Loucy (cell line): ENCODE measurements at regions not wholly inside any gene's neighbourhood (a gene's known extent, or its start where the extent isn't known, plus 50 kb on each side); places are given as distances from the start of the nearest gene placed in this dataset.

ENCODE experiments used
- H2AFZ ChIP-seq: fragments of 200-600 bp; sonication (generic); 2 replicates; pipeline ENCODE4 v1.6.0; 2016; ENCODE audit warnings: antibody characterized with exemption, mild to moderate bottlenecking, low read length, moderate library complexity
- H3F3A ChIP-seq: fragments of 200-600 bp; 2 replicates; pipeline ENCODE4 v1.6.0; 2016; ENCODE audit warnings: antibody characterized with exemption, low read depth, mild to moderate bottlenecking
- H3K27me3 ChIP-seq: fragments of 200-600 bp; sonication (generic); 2 replicates; pipeline ENCODE4 v1.6.1; 2014; ENCODE audit warnings: low read length, mild to moderate bottlenecking; ENCODE audit not compliant: insufficient read depth, poor library complexity, severe bottlenecking
- H3K36me3 ChIP-seq: fragments of 200-600 bp; sonication (generic); 2 replicates; pipeline ENCODE4 v1.6.1; 2016; ENCODE audit warnings: low read length; ENCODE audit not compliant: insufficient read depth
- H3K4me1 ChIP-seq: fragments of 200-600 bp; sonication (generic); 2 replicates; pipeline ENCODE4 v1.5.1; 2014; ENCODE audit warnings: low read length, mild to moderate bottlenecking; ENCODE audit not compliant: insufficient read depth, poor library complexity, severe bottlenecking
- H3K4me2 ChIP-seq: fragments of 200-600 bp; sonication (generic); 2 replicates; pipeline ENCODE4 v1.6.0; 2014; ENCODE audit warnings: antibody characterized with exemption, low read length, low read depth, mild to moderate bottlenecking; ENCODE audit not compliant: poor library complexity, severe bottlenecking
- H3K4me3 ChIP-seq: fragments of 200-600 bp; sonication (generic); 2 replicates; pipeline ENCODE4 v1.5.1; 2014; ENCODE audit warnings: low read length, mild to moderate bottlenecking, mixed read lengths; ENCODE audit not compliant: poor library complexity, severe bottlenecking
- H3K79me2 ChIP-seq: fragments of 200-600 bp; sonication (generic); 2 replicates; pipeline ENCODE4 v1.6.1; 2014; ENCODE audit warnings: low read length; ENCODE audit not compliant: insufficient read depth
- H3K9ac ChIP-seq: fragments of 200-600 bp; sonication (generic); 2 replicates; pipeline ENCODE4 v1.6.0; 2014; ENCODE audit warnings: mild to moderate bottlenecking, low read depth, low read length, moderate library complexity; ENCODE audit not compliant: poor library complexity, severe bottlenecking
- H3K9me2 ChIP-seq: fragments of 200-600 bp; sonication (generic); replicated peaks from 2 replicates; pipeline ENCODE4 v1.6.1; 2016; ENCODE audit warnings: low read depth, low read length, mixed read lengths
- H3K9me3 ChIP-seq: fragments of 200-600 bp; sonication (generic); 2 replicates; pipeline ENCODE4 v1.6.1; 2014; ENCODE audit warnings: mild to moderate bottlenecking, antibody characterized with exemption, low read length, low read depth; ENCODE audit not compliant: insufficient read depth
- H4K20me1 ChIP-seq: fragments of 200-600 bp; sonication (generic); 2 replicates; pipeline ENCODE4 v1.6.0; 2014; ENCODE audit warnings: antibody characterized with exemption, low read length, mild to moderate bottlenecking; ENCODE audit not compliant: insufficient read depth, poor library complexity, severe bottlenecking
- EZH2phosphoT487 ChIP-seq: fragments of 200-600 bp; IDR thresholded peaks from 2 replicates; pipeline ENCODE4 v1.6.1; 2018; ENCODE audit warnings: antibody characterized with exemption, mild to moderate bottlenecking, moderate library complexity, borderline replicate concordance
- TF ChIP-seq, protein P1 (sequence below): fragments of 200-600 bp; sonication (generic); conservative IDR thresholded peaks from 2 replicates; pipeline ENCODE4 v1.5.1; 2014; ENCODE audit warnings: mild to moderate bottlenecking, antibody characterized with exemption, low read length

DNA sequence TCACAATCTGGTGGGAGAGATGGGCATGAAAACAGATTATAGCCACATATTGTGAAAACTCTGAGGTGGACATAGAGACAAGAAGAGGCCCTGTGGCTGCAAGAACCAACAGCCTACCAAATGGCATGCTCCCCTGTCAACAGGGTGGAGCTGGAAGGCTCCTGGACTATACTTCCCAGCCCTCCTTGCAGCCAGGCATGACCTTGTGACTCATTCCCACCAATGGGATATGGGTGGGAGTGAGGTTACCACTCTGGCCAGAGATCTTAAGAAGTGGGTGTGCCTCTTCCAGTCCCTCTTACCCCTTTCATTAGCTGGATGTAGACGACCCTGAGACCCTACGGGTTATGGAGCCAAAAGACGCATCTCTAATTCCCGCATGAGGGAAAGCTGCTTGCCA, 126.4 kb upstream of the ZBED5 start:
- H3K27me3 ChIP-seq: no peaks in the 10 kb centered on the region

DNA sequence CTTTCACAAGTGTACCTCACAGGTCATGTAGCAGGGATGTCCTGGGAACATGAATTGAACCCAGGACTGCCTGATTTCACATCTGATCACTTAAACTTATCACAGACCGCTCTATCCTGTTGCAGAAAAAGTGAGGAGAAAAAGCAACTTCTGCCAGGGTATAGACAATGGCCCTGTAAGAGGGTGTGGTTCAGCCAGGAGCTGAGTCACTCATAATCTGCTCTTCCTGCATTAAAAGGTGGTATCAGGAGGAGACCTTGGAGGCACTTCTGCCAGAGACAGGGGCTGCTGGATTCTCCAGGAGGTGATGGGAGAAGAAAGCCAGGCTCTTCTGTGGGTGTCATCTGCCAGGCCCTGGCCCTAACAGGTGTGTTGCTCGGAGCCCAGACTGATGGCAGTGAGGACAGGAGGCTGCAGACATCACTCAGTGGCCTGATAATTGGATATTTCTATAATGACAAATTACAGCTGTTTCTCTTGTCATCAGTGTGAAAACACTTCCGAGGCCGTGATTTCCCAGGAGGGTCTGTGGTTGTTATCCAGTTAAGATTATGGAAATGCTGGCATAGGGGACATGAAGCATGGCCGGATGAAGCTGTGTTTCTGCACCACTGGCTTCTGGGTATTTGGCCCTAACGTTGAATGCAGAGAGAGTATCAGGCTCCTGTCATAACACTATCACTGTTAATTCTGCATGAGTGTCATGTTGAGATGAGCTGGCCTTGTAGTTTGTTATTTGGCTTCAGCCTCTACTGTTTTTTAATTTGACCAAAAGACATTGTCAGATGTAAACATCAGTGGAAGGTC, 125.1 kb upstream of the ZBED5 start:
- H3K9me2 ChIP-seq: no peaks in the 10 kb centered on the region
- H3K79me2 ChIP-seq: no peaks in the 10 kb centered on the region
- no peak overlapping the region for H3K4me3 ChIP-seq
- no peaks in the 10 kb centered on the region for H4K20me1 ChIP-seq
- no peak overlapping the region for H2AFZ ChIP-seq
- no peak overlapping the region for H3K9ac ChIP-seq
- H3K36me3 ChIP-seq: no peaks in the 10 kb centered on the region
- no peaks in the 10 kb centered on the region for H3F3A ChIP-seq
- no peaks in the 10 kb centered on the region for H3K27me3 ChIP-seq
- no peak for TF ChIP-seq EZH2phosphoT487
- H3K4me1 ChIP-seq: peaks cover 10% of the 10 kb centered on the region
- no peaks in the 10 kb centered on the region for H3K9me3 ChIP-seq
- no peak overlapping the region for H3K4me2 ChIP-seq

More for the DNA sequence above, 126.4 kb upstream of the ZBED5 start:
- H4K20me1 ChIP-seq: no peaks in the 10 kb centered on the region
- H3K9me2 ChIP-seq: no peaks in the 10 kb centered on the region
- no peak overlapping the region for H3K4me2 ChIP-seq
- H3K79me2 ChIP-seq: no peaks in the 10 kb centered on the region
- H3K4me3 ChIP-seq: no peak overlapping the region
- TF ChIP-seq EZH2phosphoT487: no peak
- TF ChIP-seq, protein P1, sequence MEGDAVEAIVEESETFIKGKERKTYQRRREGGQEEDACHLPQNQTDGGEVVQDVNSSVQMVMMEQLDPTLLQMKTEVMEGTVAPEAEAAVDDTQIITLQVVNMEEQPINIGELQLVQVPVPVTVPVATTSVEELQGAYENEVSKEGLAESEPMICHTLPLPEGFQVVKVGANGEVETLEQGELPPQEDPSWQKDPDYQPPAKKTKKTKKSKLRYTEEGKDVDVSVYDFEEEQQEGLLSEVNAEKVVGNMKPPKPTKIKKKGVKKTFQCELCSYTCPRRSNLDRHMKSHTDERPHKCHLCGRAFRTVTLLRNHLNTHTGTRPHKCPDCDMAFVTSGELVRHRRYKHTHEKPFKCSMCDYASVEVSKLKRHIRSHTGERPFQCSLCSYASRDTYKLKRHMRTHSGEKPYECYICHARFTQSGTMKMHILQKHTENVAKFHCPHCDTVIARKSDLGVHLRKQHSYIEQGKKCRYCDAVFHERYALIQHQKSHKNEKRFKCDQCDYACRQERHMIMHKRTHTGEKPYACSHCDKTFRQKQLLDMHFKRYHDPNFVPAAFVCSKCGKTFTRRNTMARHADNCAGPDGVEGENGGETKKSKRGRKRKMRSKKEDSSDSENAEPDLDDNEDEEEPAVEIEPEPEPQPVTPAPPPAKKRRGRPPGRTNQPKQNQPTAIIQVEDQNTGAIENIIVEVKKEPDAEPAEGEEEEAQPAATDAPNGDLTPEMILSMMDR: no peak
- no peaks in the 10 kb centered on the region for H3K36me3 ChIP-seq
- H3F3A ChIP-seq: no peaks in the 10 kb centered on the region
- H3K9me3 ChIP-seq: no peaks in the 10 kb centered on the region
- H2AFZ ChIP-seq: no peak overlapping the region
- no peak overlapping the region for H3K9ac ChIP-seq
- H3K4me1 ChIP-seq: peaks cover 10% of the 10 kb centered on the region

DNA sequence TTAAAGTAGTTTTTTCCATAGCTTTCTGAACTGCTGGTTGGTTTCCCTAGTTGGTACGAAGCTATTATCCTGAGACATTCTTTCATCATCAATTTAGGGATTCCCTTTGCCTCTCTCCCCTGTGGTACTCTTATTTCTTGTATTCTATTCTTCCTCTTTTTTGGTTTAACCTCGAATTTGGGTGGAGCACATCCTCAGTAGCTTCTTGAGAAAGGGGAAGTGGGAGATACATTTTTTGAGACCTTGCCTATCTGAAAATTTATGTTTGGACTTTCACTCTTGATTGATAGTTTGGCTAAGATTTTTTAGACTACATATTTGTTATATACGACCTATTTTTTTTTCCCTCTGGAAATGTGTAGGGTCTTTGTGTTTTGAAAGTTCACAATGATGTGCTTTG, 121.7 kb upstream of the ZBED5 start:
- no peak overlapping the region for H3K9ac ChIP-seq
- no peak overlapping the region for H3K4me2 ChIP-seq
- no peaks in the 10 kb centered on the region for H3F3A ChIP-seq
- H3K4me1 ChIP-seq: no peaks in the 10 kb centered on the region
- no peak overlapping the region for H2AFZ ChIP-seq
- H3K36me3 ChIP-seq: no peaks in the 10 kb centered on the region
- TF ChIP-seq, protein P1: no peak
- TF ChIP-seq EZH2phosphoT487: no peak
- H3K9me3 ChIP-seq: no peaks in the 10 kb centered on the region
- no peaks in the 10 kb centered on the region for H3K79me2 ChIP-seq
- H3K4me3 ChIP-seq: no peak overlapping the region
- H3K9me2 ChIP-seq: no peaks in the 10 kb centered on the region
- H4K20me1 ChIP-seq: no peaks in the 10 kb centered on the region
- H3K27me3 ChIP-seq: no peaks in the 10 kb centered on the region

DNA sequence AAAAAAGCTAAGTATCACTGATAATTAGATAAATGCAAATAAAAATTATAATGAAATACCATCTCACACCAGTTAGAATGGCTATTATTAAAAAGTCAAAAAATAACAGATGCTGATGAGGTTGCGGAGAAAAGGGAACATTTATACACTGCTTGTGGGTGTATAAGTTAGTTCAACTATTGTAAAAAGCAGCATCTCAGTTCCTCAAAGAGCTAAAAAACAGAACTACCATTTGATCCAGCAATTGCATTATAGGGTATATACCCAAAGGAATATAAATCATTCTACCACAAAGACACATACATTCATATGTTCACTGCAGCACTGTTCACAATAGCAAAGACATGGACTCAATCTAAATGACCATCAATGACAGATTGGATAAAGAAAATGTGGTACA, 120.3 kb upstream of the ZBED5 start:
- Histone ChIP-seq H3K36me3 (no peaks in the 10 kb centered on the region), H3F3A (no peaks in the 10 kb centered on the region), H4K20me1 (no peaks in the 10 kb centered on the region), H3K27me3 (no peaks in the 10 kb centered on the region), H3K79me2 (no peaks in the 10 kb centered on the region), H3K4me3 (no peak overlapping the region), H2AFZ (no peak overlapping the region), H3K9me3 (no peaks in the 10 kb centered on the region), H3K9ac (no peak overlapping the region), H3K4me1 (no peaks in the 10 kb centered on the region), H3K9me2 (no peaks in the 10 kb centered on the region), H3K4me2 (no peak overlapping the region)
- no peak for TF ChIP-seq EZH2phosphoT487
